ENCODE measurements at regions not wholly inside any gene's neighbourhood (a gene's known extent, or its start where the extent isn't known, plus 50 kb on each side); places are given as distances from the start of the nearest gene placed in this dataset.

DNA sequence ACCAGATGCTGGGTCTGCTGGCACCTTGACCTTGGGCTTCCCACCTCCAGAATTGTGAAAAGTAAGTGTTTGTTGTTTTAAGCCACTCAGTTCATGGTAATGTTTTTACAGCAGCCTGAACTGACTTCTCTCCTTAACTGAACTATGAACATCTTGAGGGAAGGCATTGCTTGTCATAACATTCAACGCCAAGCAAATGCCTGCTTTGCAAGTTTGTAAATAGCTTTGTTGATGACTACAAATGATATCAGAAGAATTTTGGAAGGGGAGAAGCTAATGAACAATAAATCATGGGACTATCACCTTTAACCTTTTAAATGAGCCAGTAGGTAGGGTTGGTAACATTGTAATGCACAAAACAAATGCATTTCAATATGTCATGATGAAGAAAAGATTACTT is 402.4 kb upstream of the ADARB2 start:
- Histone ChIP-seq H3K79me2 (ENCODE audit: insufficient read depth, low read length) (no peaks in the 10 kb centered on the region), H3K27me3 (ENCODE audit: insufficient read depth, low read length) (no peaks in the 10 kb centered on the region), H4K20me1 (ENCODE audit: insufficient read depth, low read length) (no peaks in the 10 kb centered on the region), H3K36me3 (ENCODE audit: insufficient read depth, low read length) (no peaks in the 10 kb centered on the region), H2AFZ (ENCODE audit: low read length) (no peak overlapping the region), H3K27ac (ENCODE audit: low read depth, low read length) (no peak overlapping the region), H3K4me2 (ENCODE audit: insufficient read depth, low read length) (no peak overlapping the region), H3K9me3 (ENCODE audit: low read depth, low read length) (no peaks in the 10 kb centered on the region), H3K4me1 (ENCODE audit: insufficient read depth, low read length) (no peaks in the 10 kb centered on the region), H3K4me3 (ENCODE audit: insufficient read depth, low read length) (no peak overlapping the region)
- no peak for DNase-seq (ENCODE audit: insufficient read length, low spot score, missing footprints)
- TF ChIP-seq, protein P1, sequence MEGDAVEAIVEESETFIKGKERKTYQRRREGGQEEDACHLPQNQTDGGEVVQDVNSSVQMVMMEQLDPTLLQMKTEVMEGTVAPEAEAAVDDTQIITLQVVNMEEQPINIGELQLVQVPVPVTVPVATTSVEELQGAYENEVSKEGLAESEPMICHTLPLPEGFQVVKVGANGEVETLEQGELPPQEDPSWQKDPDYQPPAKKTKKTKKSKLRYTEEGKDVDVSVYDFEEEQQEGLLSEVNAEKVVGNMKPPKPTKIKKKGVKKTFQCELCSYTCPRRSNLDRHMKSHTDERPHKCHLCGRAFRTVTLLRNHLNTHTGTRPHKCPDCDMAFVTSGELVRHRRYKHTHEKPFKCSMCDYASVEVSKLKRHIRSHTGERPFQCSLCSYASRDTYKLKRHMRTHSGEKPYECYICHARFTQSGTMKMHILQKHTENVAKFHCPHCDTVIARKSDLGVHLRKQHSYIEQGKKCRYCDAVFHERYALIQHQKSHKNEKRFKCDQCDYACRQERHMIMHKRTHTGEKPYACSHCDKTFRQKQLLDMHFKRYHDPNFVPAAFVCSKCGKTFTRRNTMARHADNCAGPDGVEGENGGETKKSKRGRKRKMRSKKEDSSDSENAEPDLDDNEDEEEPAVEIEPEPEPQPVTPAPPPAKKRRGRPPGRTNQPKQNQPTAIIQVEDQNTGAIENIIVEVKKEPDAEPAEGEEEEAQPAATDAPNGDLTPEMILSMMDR (IDR thresholded peaks at IDR 0.05; ENCODE audit: extremely low read depth, low read depth, low read length), result no peak

DNA sequence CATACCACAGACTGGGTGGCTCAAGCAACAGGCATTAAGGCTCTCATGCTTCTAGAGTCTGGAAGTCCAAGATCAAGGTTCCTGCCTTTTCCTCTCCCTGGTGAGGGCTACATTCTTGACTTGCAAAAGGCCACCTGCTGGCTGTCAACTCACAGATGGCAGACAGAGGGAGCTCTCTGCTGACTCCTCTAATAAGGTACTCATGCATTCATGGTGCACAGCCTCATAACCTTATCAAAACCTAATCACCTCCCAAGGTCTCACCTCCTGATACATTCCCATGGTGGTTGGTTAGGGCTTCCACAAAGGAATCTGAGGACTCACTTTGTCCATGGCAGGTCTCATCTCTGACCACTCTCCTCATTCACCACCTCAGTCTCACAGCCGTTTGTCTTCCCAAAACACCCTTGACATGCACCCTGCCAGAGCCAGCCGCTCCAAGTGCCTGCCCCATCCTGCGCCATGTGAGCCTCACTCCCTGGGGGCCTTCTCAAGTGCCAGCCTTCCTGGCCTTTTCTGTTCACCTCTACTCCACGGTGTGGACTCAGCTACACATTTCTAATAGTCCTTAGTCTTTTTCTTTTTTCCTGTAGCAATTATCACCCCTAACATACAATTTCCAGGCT is 400.3 kb upstream of the ADARB2 start:
- no peak overlapping the region for H3K4me2 ChIP-seq (ENCODE audit: insufficient read depth, low read length)
- no peak overlapping the region for H3K4me3 ChIP-seq (ENCODE audit: insufficient read depth, low read length)
- no peaks in the 10 kb centered on the region for H3K27me3 ChIP-seq (ENCODE audit: insufficient read depth, low read length)
- no peaks in the 10 kb centered on the region for H3K9me3 ChIP-seq (ENCODE audit: low read depth, low read length)
- no peak for DNase-seq (ENCODE audit: insufficient read length, low spot score, missing footprints)
- no peaks in the 10 kb centered on the region for H4K20me1 ChIP-seq (ENCODE audit: insufficient read depth, low read length)
- TF ChIP-seq, protein P1 (IDR thresholded peaks at IDR 0.05; ENCODE audit: extremely low read depth, low read depth, low read length), result no peak
- no peak overlapping the region for H2AFZ ChIP-seq (ENCODE audit: low read length)
- no peaks in the 10 kb centered on the region for H3K36me3 ChIP-seq (ENCODE audit: insufficient read depth, low read length)
- no peaks in the 10 kb centered on the region for H3K79me2 ChIP-seq (ENCODE audit: insufficient read depth, low read length)
- no peak overlapping the region for H3K27ac ChIP-seq (ENCODE audit: low read depth, low read length)
- no peaks in the 10 kb centered on the region for H3K4me1 ChIP-seq (ENCODE audit: insufficient read depth, low read length)

DNA sequence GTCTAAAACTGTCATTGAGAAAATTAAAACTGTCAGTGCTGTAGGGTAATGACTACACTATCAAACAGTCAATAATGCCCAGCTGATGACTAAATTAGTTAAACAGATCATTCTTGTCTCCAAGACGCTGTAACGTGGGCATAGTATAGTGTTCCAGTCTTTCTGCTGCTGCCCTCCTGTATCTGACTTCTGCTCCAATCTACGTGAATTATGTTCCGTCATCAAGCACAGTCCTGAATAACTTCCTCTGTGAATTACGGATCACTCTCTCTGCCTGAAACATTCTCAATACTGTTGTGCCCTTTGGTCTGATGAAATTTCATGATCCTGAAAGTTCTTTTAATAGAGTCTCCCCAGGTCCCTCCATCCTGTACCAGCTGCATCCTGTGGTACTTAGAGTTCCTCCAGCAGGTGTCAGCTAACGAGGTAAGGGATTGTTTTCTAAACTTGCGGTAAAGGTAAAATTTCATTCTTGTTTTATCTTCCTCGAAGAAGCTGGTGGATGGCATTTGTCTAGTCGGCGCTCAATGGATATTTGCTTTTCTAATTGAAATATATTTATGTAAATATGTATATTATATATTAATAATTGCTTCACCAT is 393.5 kb upstream of the ADARB2 start:
- H3K9me3 ChIP-seq (ENCODE audit: low read depth, low read length), result peaks cover 2% of the 10 kb centered on the region
- no peak overlapping the region for H3K4me2 ChIP-seq (ENCODE audit: insufficient read depth, low read length)
- TF ChIP-seq, protein P1 (IDR thresholded peaks at IDR 0.05; ENCODE audit: extremely low read depth, low read depth, low read length), result no peak
- no peak for DNase-seq (ENCODE audit: insufficient read length, low spot score, missing footprints)
- no peaks in the 10 kb centered on the region for H3K36me3 ChIP-seq (ENCODE audit: insufficient read depth, low read length)
- no peaks in the 10 kb centered on the region for H3K79me2 ChIP-seq (ENCODE audit: insufficient read depth, low read length)
- no peaks in the 10 kb centered on the region for H4K20me1 ChIP-seq (ENCODE audit: insufficient read depth, low read length)
- no peak overlapping the region for H2AFZ ChIP-seq (ENCODE audit: low read length)
- H3K27me3 ChIP-seq (ENCODE audit: insufficient read depth, low read length), result no peaks in the 10 kb centered on the region
- no peak overlapping the region for H3K27ac ChIP-seq (ENCODE audit: low read depth, low read length)
- no peak overlapping the region for H3K4me3 ChIP-seq (ENCODE audit: insufficient read depth, low read length)
- no peaks in the 10 kb centered on the region for H3K4me1 ChIP-seq (ENCODE audit: insufficient read depth, low read length)

DNA sequence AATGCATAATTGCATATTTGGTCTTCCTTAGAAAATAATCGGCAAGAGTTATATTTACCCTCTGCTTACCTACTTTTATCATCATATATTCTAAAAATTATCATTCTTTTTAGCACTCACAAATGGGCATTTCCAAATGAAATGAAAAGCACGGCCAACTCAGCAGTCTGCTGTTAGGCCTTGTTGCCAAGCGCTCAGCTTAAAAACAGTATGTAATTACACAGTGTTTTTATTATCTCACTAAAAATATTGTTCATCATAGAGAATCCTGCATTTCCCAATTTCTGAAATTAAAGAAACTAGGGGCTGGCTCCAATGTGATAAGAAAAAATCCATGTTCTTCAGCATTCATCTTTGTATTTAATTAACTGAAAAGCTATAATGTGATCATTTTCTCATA is 391.7 kb upstream of the ADARB2 start:
- TF ChIP-seq, protein P1 (IDR thresholded peaks at IDR 0.05; ENCODE audit: extremely low read depth, low read depth, low read length), result no peak

More for the DNA sequence above, 391.7 kb upstream of the ADARB2 start:
- Histone ChIP-seq H3K4me2 (ENCODE audit: insufficient read depth, low read length) (no peak overlapping the region), H3K4me1 (ENCODE audit: insufficient read depth, low read length) (no peaks in the 10 kb centered on the region), H2AFZ (ENCODE audit: low read length) (no peak overlapping the region), H3K4me3 (ENCODE audit: insufficient read depth, low read length) (no peak overlapping the region), H3K27ac (ENCODE audit: low read depth, low read length) (no peak overlapping the region), H3K27me3 (ENCODE audit: insufficient read depth, low read length) (no peaks in the 10 kb centered on the region), H3K36me3 (ENCODE audit: insufficient read depth, low read length) (no peaks in the 10 kb centered on the region), H3K79me2 (ENCODE audit: insufficient read depth, low read length) (no peaks in the 10 kb centered on the region), H3K9me3 (ENCODE audit: low read depth, low read length) (peaks cover 2% of the 10 kb centered on the region), H4K20me1 (ENCODE audit: insufficient read depth, low read length) (no peaks in the 10 kb centered on the region)
- DNase-seq (ENCODE audit: insufficient read length, low spot score, missing footprints), result no peak

Data from osteoblast (primary cell).